Activated CD8-positive, alpha-beta memory T cell treated with anti-CD3 and anti-CD28 coated beads, Interleukin-2, amount 10 ng/mL, durations not matched to agents 7 days and 5 days (primary cell): ENCODE measurements at regions not wholly inside any gene's neighbourhood (a gene's known extent, or its start where the extent isn't known, plus 50 kb on each side); places are given as distances from the start of the nearest gene placed in this dataset.

Experiments used
- ATAC-seq: fragments of 150-1000 bp; cut with Tn5 transposase; one replicate; pipeline ENCODE4 v1.10.0; 2021; ENCODE audit warnings: moderate library complexity
- CTCF ChIA-PET: fragments of 350-600 bp; sonication (Branson Sonifier 250); formaldehyde crosslinking; loops from one replicate; lab custom pipeline; 2021; ENCODE audit warnings: antibody characterized with exemption; lab: Charles Lee
- DNase-seq: peaks from one replicate; pipeline ENCODE4 v3.0.0-alpha.2; 2020
- H3K27ac Mint-ChIP-seq: one replicate; pipeline ENCODE4 v1.8.0; 2021; ENCODE audit warnings: mild to moderate bottlenecking, mixed read lengths
- H3K27me3 Mint-ChIP-seq: one replicate; pipeline ENCODE4 v1.8.0; 2021; ENCODE audit warnings: mixed read lengths
- H3K36me3 Mint-ChIP-seq: one replicate; pipeline ENCODE4 v1.8.0; 2021; ENCODE audit warnings: mild to moderate bottlenecking, mixed read lengths
- H3K4me1 Mint-ChIP-seq: one replicate; pipeline ENCODE4 v1.8.0; 2021; ENCODE audit warnings: mixed read lengths
- H3K4me3 Mint-ChIP-seq: one replicate; pipeline ENCODE4 v1.8.0; 2021; ENCODE audit warnings: mild to moderate bottlenecking, moderate library complexity, mixed read lengths
- H3K9me3 Mint-ChIP-seq: one replicate; pipeline ENCODE4 v1.8.0; 2022; ENCODE audit warnings: low read depth, mixed read lengths

- Mint-ChIP-seq H3K9me3 (peaks cover 11% of the 10 kb centered on the region), H3K4me1 (no peaks in the 10 kb centered on the region), H3K36me3 (no peaks in the 10 kb centered on the region), H3K4me3 (no peak overlapping the region), H3K27me3 (no peaks in the 10 kb centered on the region), H3K27ac (no peak overlapping the region)
- CTCF ChIA-PET = no interaction called here
- no peak for ATAC-seq
- no peak for DNase-seq
Measured at GRCh38 chr5:25646421-25647341, 1001.9 kb upstream of the CDH10 start.

DNA sequence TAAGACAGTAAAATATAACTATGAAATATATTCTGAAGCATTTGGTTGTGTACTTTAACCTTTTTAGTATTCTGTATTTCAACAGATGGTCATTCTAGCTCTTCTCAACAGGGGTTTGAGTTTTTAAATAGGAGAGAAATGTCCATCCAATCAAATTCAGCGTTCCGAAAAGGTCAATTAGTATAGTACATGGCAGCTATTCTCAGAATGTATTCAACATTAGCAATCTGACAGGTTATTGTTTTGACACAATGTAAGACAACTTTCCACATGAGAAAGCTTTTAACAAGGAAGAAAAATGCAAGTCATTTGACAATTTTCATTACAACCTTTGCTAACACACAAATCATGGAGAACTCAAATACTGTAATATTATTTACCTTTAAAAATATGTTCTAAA is 996.3 kb upstream of the CDH10 start:
- Mint-ChIP-seq H3K4me1 (no peaks in the 10 kb centered on the region), H3K36me3 (no peaks in the 10 kb centered on the region), H3K9me3 (peaks cover 16% of the 10 kb centered on the region), H3K4me3 (no peak overlapping the region), H3K27ac (no peak overlapping the region), H3K27me3 (no peaks in the 10 kb centered on the region)
- CTCF ChIA-PET = no interaction called here
- ATAC-seq = no peak
- no peak for DNase-seq

DNA sequence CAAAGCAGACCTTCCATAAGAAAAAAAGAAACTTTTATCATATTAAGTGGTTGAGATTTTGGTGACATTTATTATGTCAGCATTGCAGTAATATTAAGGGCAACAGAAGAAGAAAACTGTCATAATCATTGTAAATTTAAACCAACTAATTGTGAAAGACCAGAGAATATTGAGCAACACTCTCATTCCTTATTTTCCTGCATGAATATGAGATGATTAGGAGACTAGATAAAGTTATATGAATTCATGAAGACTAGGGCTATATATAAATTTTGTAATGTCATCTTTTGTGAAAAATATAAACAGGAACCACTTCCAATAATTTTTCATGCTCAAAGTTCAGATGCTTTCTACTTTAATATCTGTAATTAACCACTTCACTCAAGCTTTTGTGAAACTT is 974.5 kb upstream of the CDH10 start:
- Mint-ChIP-seq H3K36me3 (no peaks in the 10 kb centered on the region), H3K27ac (no peak overlapping the region), H3K4me1 (no peaks in the 10 kb centered on the region), H3K27me3 (no peaks in the 10 kb centered on the region), H3K4me3 (no peak overlapping the region), H3K9me3 (peaks cover 13% of the 10 kb centered on the region)
- no peak for DNase-seq
- no peak for ATAC-seq
- CTCF ChIA-PET = no interaction called here

DNA sequence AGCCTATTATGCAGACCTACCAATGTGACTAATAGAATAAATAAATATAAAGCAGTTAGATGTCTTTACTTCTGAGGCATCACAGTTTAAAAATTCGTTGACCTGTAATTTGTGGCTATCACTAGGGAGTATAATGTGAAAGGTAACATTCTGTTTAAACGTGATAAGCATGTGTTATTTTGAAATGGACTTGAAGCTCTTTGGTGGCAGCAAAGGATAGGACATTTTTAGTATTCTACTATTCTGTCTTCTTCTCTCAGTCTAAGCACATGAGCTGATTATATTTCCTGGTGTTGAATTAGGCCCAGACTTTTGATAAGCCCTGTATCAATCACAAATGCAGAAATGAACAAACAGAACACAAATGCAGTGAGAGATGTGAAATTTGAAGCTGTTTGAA is 974.0 kb upstream of the CDH10 start:
- DNase-seq (no peak), ATAC-seq (no peak)
- CTCF ChIA-PET = no interaction called here
- no peaks in the 10 kb centered on the region for H3K36me3 Mint-ChIP-seq
- H3K27ac Mint-ChIP-seq = no peak overlapping the region
- no peak overlapping the region for H3K4me3 Mint-ChIP-seq
- no peaks in the 10 kb centered on the region for H3K4me1 Mint-ChIP-seq
- H3K27me3 Mint-ChIP-seq = no peaks in the 10 kb centered on the region
- peaks cover 12% of the 10 kb centered on the region for H3K9me3 Mint-ChIP-seq

DNA sequence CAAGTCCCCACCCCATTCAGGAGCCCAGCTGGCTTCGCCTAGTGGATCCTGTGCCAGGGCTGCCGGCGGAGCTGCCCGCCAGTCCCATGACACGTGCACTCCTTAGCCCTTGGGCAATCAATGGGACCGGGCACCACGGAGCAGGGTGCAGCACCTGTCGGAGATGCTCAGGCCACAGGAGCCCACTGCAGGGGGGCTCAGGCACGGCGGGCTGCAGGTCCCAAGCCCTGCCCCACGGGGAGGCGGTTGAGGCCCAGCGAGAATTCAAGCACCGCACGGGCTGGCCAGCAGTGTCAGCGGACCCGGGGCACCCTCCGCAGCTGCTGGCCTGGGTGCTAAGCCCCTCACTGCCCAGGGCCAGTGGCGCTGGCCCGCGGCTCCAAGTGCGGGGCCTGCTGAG is 969.7 kb upstream of the CDH10 start:
- CTCF ChIA-PET = no interaction called here
- Mint-ChIP-seq H3K9me3 (peaks cover 10% of the 10 kb centered on the region), H3K4me1 (no peaks in the 10 kb centered on the region), H3K4me3 (no peak overlapping the region), H3K27ac (no peak overlapping the region), H3K36me3 (no peaks in the 10 kb centered on the region), H3K27me3 (no peaks in the 10 kb centered on the region)
- no peak for ATAC-seq
- no peak for DNase-seq

DNA sequence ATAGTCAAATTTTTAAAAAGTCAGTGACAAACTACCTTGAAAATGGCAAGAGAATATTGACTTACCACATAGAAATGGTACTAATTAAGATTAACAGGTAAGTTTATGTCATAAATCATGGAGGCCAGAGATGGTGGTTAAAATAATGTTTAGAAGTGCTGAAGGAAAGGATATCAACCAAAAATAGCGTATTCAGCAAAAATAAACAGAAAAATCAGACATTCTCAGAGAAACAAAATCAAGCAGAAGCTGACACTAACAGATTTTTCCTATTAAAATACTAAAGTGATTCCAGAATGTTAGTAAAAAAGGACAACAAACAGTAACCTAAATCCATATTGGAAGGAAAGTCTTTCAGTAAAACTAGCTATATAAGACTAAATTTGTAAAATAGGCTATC is 959.9 kb upstream of the CDH10 start:
- H3K27me3 Mint-ChIP-seq = no peaks in the 10 kb centered on the region
- H3K4me3 Mint-ChIP-seq = no peak overlapping the region
- no peak for ATAC-seq

DNA sequence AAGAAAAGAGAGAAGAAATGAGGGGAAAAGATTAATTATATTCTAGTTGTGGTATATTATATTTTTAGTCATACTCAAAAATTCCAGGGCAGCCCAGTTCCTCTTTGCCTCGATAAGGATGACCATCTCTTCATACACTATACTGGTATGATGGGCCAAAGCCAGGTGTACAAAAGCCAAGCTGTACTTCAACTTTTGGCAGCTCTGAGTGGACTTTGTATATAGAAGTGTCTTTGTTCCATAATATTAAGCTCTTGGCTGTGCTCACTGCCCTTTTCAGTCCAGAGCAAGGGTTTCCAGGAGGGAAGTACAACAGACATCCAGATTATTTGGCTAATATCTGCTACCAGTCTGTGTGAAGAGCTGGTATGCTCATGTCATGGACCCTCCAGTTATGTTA is 934.3 kb upstream of the CDH10 start:
- CTCF ChIA-PET = no interaction called here
- ATAC-seq = no peak

More for the DNA sequence above, 959.9 kb upstream of the CDH10 start:
- Mint-ChIP-seq H3K36me3 (no peaks in the 10 kb centered on the region), H3K27ac (no peak overlapping the region), H3K4me1 (no peaks in the 10 kb centered on the region), H3K9me3 (peaks cover 6% of the 10 kb centered on the region)
- DNase-seq = no peak
- CTCF ChIA-PET = no interaction called here

GRCh38 chr5:25573691-25574090 is 928.9 kb upstream of the CDH10 start:
- H3K36me3 Mint-ChIP-seq = no peaks in the 10 kb centered on the region
- CTCF ChIA-PET = no interaction called here

More for the DNA sequence above, 934.3 kb upstream of the CDH10 start:
- Mint-ChIP-seq H3K4me1 (no peaks in the 10 kb centered on the region), H3K36me3 (no peaks in the 10 kb centered on the region), H3K27me3 (no peaks in the 10 kb centered on the region), H3K27ac (no peak overlapping the region), H3K9me3 (peaks cover 6% of the 10 kb centered on the region), H3K4me3 (no peak overlapping the region)
- no peak for DNase-seq

GRCh38 chr5:25570067-25570583 is 925.3 kb upstream of the CDH10 start:
- Mint-ChIP-seq H3K27ac (no peak overlapping the region), H3K4me3 (no peak overlapping the region), H3K36me3 (no peaks in the 10 kb centered on the region), H3K4me1 (peaks cover 1% of the 10 kb centered on the region), H3K27me3 (no peaks in the 10 kb centered on the region), H3K9me3 (peaks cover 2% of the 10 kb centered on the region)
- no peak for DNase-seq
- no peak for ATAC-seq
- CTCF ChIA-PET = no interaction called here

More at GRCh38 chr5:25573691-25574090, 928.9 kb upstream of the CDH10 start:
- peaks cover 1% of the 10 kb centered on the region for H3K4me1 Mint-ChIP-seq
- H3K4me3 Mint-ChIP-seq = no peak overlapping the region
- no peak overlapping the region for H3K27ac Mint-ChIP-seq
- no peaks in the 10 kb centered on the region for H3K27me3 Mint-ChIP-seq
- DNase-seq (no peak), ATAC-seq (no peak)
- H3K9me3 Mint-ChIP-seq = peaks cover 8% of the 10 kb centered on the region

GRCh38 chr5:25568989-25569625 is 924.3 kb upstream of the CDH10 start:
- Mint-ChIP-seq H3K9me3 (peaks cover 6% of the 10 kb centered on the region), H3K27me3 (no peaks in the 10 kb centered on the region), H3K27ac (no peak overlapping the region), H3K4me1 (peaks cover 1% of the 10 kb centered on the region), H3K4me3 (no peak overlapping the region), H3K36me3 (no peaks in the 10 kb centered on the region)
- DNase-seq = no peak
- ATAC-seq = no peak
- CTCF ChIA-PET = no interaction called here

DNA sequence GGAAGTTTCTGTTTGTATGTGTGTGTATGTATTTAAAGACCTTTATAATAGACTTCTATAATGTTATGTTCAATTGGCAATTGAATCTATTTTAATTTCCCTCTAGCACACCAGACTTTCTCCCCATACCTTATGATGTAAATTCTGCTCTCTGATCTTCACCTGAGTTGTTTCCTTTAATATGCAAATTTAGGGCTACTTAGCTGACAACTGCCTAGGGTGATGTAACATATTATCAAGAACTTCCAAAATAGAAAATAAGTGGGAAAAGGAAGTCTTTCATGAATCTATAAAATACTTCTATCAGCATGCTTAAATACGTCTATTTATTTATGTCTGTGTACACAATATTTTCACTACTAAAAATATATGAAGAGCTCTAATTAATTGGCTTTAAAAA is 923.5 kb upstream of the CDH10 start:
- DNase-seq (no peak), ATAC-seq (no peak)
- no peak overlapping the region for H3K27ac Mint-ChIP-seq
- H3K27me3 Mint-ChIP-seq = no peaks in the 10 kb centered on the region
- H3K9me3 Mint-ChIP-seq = peaks cover 11% of the 10 kb centered on the region
- CTCF ChIA-PET = no interaction called here
- H3K36me3 Mint-ChIP-seq = no peaks in the 10 kb centered on the region
- peaks cover 1% of the 10 kb centered on the region for H3K4me1 Mint-ChIP-seq
- H3K4me3 Mint-ChIP-seq = no peak overlapping the region

GRCh38 chr5:25567881-25568280 is 923.1 kb upstream of the CDH10 start:
- Mint-ChIP-seq H3K27ac (no peak overlapping the region), H3K27me3 (no peaks in the 10 kb centered on the region), H3K4me3 (no peak overlapping the region), H3K9me3 (peaks cover 11% of the 10 kb centered on the region), H3K36me3 (no peaks in the 10 kb centered on the region), H3K4me1 (peaks cover 1% of the 10 kb centered on the region)
- DNase-seq = no peak
- ATAC-seq = no peak
- CTCF ChIA-PET = no interaction called here

- H3K4me3 Mint-ChIP-seq = no peak overlapping the region
- H3K27me3 Mint-ChIP-seq = no peaks in the 10 kb centered on the region
- no peak overlapping the region for H3K27ac Mint-ChIP-seq
- H3K4me1 Mint-ChIP-seq = no peaks in the 10 kb centered on the region
- ATAC-seq = no peak
- peaks cover 15% of the 10 kb centered on the region for H3K9me3 Mint-ChIP-seq
- no peaks in the 10 kb centered on the region for H3K36me3 Mint-ChIP-seq
- DNase-seq = no peak
- CTCF ChIA-PET = no interaction called here
Measured at GRCh38 chr5:25562656-25563055, 917.9 kb upstream of the CDH10 start.

- DNase-seq = no peak
- CTCF ChIA-PET = no interaction called here
- Mint-ChIP-seq H3K4me1 (no peaks in the 10 kb centered on the region), H3K27me3 (no peaks in the 10 kb centered on the region), H3K9me3 (peaks cover 4% of the 10 kb centered on the region), H3K27ac (no peak overlapping the region), H3K4me3 (no peak overlapping the region), H3K36me3 (no peaks in the 10 kb centered on the region)
- ATAC-seq = no peak
Measured at GRCh38 chr5:25554077-25554476, 909.3 kb upstream of the CDH10 start.
